Left hindlimb (tissue), 1 donor: ENCODE measurements at regions not wholly inside any gene's neighbourhood (a gene's known extent, or its start where the extent isn't known, plus 50 kb on each side); places are given as distances from the start of the nearest gene placed in this dataset.

Experiments
- DNase-seq: peaks from one replicate; pipeline ENCODE4 v3.0.0-alpha.2; 2018

DNA sequence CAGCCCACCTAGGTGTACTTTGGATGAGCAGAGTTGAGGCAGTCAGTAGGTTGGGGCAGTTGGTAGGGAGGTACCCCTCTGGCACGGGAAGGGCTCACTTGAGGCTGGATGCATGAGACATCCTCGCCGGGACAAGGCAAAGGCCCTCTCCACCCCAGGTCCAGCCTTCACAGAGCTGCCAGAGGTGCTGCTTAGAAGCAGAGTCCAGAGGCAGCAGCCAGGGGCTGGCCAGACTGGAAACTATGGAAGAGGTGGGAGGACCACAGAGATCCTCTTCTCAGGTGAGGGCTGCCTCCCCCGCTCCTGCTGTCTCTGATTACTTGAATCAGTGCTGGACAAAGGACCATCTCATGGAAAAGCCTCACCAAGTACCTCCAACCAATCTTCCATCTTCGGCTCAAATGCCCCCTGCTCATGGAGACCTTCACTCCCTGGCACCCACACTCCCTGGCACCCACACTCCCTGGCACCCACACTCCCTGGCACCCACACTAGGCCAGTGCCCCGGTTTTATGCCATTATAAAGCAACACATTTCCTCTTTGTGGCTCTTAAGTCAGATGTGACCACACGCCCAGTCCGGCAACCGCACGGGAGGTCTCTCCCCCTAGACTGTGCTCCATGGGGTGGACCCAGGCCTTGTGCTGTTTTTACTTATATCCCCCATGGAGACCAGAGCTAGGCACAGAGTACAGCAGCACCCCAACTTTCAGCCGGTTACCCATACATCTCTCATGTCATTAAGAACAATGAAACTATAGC is 100.1 kb downstream of the YTHDF1 start:
- peak; percentile 10 for DNase-seq

DNA sequence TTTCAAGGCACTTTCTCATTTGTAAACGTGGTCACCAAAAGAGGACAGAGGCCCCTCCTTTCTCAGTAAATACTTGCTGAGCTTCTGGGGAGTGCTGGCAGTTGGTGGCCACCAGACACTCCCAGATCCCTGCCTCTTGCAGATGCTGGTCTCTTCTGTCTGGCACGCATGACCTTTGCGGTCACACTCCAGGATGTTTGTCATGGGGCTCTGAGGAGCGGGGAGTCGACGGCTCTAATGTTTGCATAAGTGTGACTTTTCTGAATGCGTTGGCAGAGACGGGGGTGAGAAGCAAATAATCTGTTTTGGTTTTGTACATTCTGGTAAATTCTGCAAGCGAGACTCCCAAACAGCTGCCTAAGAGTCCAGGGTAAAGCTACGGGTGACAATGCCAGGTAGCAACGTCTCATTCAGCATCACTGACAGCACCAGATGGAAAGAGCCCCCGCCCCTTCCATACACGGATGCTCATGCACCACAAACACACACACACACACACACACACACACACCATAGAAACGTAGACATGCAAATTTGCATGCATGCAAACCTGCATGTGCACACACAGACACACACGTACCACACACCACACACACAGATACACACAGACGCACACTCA is 101.1 kb downstream of the YTHDF1 start:
- no peak for DNase-seq

DNA sequence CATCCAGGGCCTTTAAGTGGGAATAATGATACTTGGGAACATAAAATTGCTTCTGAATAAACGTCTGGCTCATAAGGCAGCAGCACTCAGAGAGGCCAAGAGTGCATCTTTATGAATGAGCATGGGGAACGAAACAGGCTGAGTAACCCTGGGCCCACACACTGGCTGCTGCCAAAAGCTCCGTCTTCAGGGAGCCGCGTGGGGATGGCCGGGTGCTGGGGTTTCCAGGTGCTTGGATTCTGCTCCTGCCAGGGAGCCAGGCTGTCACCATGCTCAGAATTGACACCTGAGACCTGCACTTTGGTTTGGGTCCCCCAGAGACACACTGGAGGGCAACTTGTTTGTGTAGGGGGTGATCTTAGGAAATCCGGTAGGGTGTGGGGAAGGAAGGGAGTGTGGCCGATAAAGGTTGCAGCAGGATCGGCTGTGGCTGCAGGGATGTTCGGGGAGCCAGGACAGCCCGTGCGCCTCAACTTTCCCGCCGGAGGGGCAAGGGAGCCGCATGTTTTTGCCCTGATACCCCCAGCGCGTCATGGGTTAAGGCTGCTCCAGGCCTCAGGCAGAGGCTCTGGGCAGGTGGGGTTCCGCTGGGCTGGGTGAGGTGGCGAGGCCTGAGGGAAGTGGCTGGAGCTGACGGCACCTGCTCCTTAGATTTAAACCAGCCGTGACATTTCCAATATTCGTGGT is 101.8 kb downstream of the YTHDF1 start:
- peak; percentile 12 for DNase-seq

DNA sequence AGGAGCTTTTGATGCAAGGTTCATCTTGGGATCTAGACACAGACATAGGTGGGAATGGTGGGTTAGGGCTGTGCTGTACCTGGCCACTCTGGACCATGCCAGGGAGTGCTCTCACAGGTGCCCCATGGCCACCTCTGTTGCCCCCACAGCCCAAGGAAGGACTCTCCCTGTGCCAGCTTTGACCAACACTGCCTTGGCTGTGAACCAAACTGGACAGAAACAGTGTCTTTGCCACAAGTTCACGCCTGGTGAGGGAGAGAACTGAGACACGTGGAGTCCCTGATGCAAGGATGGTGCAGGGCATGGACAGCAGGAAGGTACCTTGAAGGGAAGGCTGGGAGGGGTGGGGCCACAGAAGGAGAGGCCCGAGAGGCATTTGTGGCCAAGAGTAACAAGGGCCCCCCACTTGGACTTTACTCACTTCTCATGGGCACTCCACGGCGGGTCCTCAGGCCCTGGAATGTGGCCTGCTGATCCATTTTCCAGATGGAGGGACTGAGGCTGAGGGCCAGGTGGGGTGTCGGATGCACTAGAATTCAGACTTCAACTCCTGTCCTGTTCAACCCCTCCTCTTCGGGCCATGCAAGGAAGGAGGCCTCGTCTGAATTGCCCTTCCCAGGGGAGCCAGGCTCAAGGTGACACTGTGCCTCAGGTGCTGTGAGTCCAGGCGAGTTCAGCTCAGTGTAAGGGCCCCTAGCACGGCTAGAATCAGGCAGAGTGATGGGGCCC is 103.3 kb downstream of the YTHDF1 start:
- DNase-seq, result peak; percentile 8

DNA sequence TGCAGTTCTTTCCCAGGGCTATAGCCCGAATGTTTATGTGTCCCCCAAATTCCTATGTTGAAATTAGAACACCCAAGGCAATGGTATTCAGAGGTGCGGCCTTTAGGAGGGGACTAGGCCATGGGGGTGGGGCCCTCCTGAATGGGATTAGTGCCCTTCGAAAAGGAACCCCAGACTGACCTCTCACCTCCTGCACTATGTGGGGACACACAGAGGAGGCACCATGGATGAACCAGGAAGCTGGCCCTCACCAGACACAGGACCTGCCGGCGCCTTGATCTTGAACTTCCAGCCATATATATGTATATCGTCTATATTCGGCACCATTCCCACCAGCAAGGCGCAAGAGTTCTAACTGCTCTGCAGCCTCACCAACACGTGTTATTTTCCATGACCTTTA is 101.5 kb upstream of the BHLHE23 start:
- DNase-seq, result no peak

DNA sequence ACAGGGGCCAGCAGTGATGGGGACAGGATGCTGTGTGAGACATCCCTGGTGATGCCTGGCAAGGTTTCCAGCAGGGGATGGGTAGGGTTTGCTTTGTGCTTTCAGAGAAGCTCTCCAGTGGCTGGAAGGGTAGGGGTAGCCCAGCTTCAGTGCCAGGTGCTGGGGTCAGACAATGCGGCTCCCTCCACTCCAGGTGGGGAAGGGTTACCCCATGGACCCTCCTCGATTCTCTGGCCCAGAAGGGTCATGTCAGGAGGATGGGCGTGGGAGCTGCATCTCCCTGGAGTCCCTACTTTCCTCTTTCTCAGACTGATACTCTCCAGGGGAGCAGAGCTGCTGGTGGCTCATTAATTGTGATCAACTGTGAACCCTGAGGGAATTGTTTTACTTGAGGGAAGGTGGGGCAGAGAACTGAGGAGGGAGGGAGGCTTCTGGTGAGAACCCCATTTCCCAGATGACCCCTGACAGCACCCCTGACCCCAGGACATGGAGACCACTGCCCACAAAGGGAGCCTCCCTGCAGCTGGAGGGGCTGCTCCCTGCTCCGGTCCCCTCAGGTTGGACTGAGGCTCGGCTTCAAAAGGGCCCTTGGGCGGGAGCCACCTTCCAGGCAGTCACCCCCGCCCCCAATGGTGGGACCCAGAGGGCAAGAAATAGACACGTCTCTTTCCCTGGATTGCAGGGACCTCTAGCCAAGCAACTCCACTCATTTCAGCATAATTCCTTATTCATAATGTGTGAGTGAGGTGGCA is 100.9 kb upstream of the BHLHE23 start:
- no peak for DNase-seq

DNA sequence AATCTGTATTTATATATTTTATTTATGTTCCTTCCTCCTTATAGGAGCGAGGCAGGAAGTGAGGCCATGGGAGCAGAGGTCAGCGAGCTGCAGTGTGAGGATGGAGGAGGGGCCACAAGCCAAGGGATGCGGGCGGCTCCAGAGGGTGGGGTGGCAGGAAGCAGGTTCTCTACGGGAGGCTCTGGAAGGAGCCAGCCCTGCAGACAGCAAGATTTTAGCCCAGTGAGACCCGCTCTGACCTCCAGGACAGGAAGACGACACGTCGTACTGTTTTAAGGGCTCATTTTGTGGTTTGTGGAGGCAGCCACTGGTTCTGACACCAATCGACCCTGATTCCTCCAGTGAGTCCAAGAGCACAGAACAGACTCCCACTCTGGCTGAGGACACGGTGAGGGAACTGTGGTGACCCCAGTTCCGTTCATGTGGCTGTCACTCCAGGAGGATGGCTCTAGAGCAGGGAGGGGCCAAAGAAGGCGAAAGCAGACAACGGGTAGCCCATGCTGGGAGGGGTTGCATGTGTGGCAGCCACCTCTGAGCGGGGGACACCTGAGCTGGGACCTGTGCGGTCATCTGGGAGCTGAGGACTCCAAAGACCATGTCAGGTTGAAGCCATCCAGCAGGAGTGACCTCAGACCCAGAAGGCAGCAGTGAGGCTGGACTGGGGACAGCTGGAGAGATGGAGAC is 100.1 kb upstream of the BHLHE23 start:
- DNase-seq, result peak; percentile 4

DNA sequence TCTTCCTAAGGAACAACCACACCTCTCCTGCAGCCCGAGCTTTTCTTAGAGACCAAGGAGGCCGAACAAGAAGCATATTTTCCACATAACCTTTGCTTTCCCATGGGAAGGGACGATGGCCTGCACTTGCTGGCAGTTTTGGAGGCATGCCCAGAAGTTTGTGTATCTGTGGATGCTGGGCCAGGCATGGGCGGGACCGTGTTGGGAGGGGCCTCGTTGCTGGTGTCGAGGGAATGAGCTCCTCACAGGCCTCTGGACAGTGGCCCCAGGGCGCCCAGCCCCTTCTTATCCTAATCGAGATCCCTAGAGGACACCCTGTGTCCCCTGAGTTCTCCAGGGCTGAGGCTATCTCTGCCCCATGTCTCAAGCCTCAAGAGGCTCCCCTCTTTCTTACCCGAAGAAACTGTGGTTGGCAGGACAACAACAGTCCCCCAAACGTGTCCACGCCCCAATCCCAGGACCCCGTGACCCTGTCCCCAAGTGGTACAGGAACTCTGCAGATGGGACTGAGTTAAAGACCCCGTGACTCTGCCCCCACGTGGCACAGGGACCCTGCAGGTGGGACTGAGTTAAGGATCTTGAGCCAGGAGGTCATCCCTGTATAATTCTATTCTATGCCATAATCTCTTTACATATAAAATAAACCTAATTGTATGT is 99.5 kb upstream of the BHLHE23 start:
- peak; percentile 18 for DNase-seq

DNA sequence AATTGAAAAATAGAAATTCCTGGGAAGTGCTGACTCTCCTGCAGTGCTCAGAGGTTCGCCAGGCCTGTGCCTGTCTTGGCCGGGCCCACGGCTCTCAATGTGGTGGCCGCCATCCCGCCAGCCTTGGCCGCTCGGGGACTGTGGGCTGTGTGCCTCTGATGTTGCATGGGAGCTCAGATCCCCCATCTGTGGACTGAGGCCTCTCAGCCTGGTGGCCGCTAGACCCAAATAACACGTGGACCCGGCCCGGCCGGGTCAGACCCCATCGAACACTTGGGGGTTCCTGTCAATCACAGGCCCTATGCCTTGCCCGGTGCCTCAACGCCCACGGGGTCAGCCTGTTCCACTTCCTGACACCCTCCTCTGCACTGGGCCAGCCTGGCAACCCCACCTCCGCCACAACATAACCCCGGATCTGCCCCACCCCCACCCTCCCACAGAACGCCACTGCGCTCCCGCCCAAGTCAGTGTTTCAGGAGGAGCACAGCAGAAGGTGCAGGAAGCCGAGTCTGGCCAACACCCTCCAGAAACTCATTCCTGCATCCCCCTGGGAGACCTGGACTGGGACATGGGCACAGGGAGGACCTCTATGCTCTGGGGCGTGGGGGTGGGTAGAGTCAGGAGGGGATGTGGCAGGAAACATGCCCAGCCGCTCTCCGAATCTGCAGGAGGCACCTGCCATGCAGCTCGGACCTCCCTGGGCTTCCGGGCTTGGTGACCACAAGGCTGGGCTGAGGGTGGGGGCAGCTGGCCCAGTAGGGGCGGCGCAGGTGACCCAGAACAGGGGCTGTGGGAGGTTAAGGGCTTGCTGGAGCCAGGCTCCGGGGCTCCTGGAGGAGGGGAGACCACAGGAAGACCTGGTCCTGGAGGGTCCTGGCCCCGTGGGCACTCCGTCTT is 98.7 kb upstream of the BHLHE23 start:
- DNase-seq, result peak; percentile 15

DNA sequence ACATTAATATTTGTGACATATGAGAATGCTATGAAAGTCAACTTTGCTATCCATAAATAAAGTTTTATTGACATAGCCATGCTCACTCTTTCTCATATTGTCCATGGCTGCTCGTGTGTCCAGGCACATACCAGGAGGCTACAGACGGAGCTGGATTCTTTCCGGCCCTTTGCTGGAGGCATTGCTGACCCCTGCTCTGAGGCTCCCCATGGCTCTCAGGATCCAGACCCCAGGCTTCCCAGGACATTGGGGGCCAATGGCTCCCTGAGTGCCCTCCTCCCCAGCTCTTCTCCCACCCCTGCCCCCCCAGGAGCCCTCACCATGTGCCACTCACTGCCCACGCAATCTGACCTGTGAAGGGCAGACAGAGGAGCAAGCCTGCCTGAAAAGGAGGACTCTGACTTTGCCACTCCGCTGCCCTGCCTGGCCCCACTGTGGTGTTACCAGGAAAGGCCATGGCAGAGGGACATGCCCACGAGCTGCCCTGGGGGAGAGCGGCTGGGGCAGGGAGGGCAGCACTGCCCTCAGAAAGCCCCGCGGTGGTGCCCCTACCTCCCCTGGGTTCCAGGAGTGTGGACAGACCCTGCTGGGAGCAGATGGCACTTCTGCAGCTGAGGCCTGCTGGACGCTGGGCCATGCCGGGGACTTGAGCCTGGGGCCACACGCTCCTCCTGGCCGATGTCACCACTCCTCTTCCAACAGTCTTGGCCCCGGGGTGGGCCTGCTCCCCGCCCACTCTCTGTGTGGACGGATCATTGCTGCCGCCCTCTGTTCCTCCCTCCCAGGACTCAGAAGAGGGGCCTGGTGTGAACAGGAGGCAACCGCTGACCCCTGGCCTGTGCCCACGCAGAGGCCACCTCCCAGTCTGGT is 97.8 kb upstream of the BHLHE23 start:
- DNase-seq, result peak; percentile 13

DNA sequence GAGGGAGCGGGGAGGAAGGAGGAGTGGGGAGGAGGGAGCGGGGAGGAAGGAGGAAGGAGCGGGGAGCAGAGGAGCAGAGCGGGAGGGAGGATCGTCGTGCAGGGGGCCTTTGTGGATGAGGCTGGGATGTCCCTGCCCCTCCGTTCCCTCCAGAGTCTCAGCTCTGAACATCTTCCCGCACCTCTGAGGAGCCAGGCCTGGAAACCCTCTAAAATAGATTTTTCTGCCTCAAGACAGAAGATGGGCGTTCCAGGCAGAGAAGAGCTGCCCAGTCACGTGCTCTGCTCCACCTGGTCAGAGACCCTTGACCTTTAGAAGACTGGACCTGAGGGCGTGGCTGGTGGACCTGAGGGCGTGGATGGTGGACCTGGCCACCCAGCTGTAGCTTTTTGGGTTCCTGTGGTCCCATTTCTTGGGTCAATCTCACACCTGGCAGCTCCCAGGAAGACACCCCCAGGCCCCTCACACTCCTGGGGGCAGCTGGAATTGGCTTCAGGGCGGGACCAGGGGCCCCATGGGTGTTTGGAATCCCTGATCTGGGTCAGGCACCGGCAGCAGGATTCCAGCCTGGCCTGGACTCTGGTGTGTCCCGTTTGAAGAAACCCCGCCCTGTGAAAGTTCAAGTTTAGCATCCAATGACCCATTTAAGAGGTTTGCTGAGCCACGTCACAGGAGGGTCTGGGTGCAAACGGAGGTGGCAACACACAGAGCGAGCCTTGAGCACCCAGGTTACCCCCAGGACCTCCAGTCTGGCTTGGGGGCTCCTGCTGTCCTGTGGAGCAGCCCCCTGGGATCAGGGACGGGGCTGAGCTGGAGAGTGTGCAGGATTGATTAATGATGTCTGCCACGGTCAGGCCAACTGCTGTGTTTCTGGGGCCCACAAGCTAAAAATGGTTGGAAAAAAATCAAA is 96.9 kb upstream of the BHLHE23 start:
- DNase-seq, result peak; percentile 3

DNA sequence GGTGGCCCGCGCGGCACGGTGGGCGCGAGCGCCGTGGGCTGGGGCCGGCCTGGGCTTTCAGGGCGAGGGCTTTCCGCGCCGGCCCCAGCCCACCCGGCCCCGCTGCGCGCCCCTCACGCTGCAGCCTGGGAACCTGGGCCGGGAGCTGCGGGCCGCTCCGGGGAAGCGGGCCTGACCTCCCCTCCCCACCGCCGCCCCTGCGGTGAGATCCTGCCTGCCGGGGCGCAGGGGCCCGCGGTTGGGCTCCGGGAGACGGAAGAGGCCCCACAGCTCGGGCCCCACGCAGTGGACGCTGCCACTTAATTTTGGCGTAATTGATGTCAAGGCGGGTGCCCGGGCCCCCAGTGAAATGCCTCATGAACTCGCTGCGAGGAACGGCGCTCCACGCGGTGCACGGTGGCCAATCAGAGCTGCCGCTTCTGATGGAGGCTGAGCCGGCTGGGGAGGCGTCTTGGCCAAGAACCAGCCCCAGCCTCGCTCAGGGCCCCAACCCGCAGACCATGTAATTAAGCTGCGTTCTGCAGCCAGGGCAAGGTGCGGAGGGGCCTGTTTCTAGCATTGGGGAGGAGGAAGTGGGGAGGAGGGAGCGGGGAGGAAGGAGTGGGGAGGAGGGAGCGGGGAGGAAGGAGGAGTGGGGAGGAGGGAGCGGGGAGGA is 96.1 kb upstream of the BHLHE23 start:
- DNase-seq, result peak; percentile 50

DNA sequence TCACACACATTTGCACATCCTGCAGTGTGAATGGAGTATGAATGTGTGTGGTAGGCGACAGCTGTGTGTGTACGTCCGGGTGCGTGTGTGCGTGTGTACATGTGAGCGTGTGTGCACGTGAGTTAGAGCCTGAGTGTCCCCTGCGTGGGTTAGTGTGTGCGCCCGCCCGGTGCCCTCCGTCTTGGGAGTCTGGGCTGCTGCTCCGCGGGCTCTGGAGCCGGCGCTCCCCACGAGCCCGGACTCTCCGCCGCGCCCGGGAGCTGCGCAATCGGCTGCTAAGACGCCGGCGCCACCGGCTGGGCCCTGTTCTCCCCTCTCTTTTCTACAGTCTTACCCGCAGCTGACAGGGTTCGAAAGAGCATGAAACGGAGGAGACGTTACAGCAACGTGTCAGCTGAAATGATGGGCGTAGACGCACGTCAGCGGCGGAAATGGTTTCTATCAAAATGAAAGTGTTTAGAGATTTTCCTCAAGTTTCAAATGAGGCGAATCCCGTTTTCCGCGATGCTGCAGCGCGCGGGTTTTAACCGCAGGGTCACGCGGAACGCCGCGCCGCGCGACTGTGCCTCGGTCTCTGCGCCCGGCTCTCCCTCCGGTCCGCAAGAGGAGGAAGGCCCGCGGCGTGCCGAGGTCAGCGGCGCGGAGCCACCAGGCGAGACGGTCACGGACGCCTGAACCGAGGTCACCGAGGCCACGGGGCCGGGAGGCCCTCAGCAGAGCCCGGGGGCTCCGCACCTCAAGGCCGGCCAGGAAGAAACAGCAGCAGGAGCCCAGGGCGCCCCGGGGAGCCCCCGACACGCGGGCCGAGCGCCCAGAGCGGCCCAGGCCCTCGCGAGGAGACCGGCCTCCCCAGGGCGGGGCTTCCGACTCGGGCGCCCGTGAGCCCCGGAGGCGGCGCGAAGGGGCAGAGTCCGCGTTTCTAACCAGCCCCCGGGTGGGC is 95.3 kb upstream of the BHLHE23 start:
- peak; percentile 41 for DNase-seq

DNA sequence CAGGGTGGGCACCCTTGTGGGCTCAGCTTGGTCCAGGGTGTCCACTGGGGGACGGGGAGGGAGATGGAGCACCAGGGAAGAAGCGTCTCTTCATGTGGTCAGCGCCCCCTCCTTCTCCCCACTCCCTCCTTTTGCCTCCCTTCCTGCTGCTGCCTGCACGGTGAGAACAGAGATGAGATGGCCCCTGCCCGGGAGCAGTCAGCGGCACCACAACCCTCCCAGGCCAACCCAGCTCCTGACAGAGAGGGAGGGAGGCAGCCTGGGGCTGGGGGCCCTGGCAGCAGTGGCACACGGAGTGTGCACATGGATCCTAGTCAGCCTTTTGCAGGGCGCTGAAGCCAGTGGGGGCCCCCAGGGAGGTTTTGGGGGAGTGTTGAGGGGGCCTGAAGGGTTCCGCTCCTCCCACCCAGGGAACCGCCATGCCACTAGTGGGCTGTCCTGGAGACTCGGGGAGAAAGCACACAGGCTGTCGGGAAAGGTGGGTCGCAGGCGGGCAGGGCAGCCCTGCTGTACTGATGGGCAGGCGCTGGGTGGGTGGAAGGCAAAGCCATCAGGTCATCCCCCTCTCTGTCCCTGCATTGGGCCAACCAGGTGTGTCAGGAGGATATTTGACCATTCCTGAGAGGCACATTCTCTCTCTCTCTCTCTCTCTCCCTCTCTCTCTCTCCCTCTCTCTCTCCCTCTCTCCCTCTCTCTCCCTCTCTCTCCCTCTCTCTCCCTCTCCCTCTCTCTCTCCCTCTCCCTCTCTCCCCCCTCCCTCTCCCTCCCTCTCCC is 94.3 kb upstream of the BHLHE23 start:
- peak; percentile 26 for DNase-seq

DNA sequence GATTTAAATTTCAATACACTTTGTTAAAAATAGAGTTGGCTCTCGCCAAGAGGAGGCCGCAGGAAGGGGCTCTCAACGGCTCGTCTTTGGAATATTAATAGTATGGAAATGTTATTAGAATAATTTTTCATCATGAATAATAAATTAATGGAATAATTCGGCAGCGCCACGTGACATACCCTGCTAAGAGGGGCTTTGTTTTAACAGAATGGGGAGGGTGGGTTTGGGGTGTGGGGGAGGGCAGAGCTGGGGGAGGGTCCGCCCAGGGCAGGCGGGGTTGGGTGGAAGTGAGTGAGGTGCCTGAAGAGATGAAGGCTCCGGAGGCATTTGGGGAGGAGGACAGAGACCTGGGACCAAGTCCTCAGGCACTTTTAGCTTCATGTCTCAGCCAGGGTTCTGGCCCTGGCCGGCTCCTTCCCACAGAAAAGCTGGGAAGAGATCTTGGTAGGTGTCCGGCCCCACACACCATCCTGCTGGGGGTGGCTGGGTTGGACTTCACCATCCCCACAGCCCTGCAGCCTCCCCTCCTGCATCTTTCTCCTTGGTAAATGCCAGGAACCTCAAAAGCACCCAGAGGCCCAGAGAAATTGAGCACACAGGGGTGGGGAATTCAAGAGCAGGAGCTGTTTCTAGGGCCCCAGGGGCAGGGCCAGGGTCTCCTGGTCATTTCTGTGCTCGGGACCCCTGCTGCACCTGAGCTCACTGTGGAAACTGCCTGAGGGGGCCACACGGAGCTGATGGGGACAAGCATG is 93.6 kb upstream of the BHLHE23 start:
- DNase-seq, result peak; percentile 13
